Dermis microvascular lymphatic vessel endothelial cell (primary cell): ENCODE measurements at regions not wholly inside any gene's neighbourhood (a gene's known extent, or its start where the extent isn't known, plus 50 kb on each side); places are given as distances from the start of the nearest gene placed in this dataset.
A peak's percentile ranks its signal among the peaks of the same experiment; 100 is the strongest.

Source experiments
- DNase-seq, 2 donors: peaks; one replicate each; pipeline versions ENCODE4 v3.0.0 to v3.0.0-alpha.2; 2010; ENCODE audit warnings: low read depth in 2 of 2

DNA sequence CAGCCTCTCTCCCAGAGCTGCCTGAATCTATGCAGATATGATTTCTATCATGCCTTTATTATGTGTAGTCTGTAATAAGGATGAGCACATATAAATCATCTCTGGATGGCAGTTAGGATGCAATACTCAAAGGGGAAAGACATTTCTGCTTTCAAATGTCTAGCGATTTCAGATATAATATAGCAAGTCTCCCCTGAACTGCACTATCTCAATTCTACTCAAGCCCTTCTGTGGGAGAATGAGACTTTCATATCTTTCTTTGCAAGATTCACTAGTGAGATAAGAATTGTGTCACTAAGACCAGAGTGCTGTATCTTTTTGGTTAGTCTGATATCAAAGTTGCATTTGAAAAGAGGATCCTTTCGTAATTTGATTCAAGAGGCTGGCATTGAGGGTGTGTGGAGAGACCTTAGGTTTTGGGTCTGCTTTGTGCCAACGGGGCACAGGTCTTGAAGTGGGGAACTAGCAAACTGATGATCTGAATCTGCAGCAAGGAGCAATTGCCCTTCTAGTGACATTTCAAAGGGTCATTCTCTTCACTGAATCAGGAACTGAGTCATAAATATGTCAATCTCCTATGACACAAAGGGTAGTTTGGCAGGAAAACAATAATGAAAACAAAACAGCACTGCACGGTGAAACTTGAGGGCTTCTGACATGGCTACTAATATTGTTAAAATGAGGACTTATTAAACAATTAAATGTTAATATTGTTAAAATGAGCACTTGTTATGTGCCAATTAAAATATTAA is 305.5 kb upstream of the CLINT1 start:
- peak; percentile 15 to 55 for DNase-seq

DNA sequence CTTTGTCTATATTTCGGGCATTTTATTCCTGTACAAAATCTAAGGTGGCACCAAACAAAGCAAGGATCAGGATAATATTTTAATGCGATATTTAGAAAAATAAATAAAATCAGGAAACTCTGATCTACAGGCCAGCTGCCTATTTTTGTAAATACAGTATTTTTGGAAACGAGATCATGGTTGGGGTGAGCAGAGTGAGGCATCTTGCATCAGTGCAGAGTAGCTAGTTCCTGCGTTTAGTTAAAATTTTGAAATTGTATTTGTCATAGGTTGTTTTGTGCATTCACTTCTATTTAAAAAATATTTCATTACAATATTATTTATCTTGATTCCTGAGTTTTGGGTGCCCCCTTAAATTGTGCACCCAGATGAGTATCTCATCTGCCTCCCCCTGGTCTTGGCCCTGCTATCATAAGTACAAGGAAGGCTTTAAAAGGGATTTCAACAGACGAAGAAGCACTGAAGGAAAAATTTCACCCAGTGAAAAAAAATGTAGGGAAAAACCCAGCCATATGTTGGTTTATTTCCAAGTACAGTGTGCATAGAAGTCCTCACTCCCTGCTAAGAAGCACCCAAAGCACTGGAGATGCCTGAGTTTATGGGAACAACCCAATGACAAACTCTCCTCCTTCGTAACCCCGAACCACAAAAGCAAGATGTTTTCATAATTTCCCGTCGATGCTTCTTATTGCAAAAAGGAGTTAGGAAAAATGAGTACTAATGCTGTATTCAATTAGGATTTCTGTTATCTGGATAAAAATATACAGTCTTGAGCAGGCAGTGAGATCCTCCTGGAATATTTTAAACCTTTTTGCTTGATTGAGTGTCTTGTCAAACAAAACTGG is 304.7 kb upstream of the CLINT1 start:
- no peak for DNase-seq

DNA sequence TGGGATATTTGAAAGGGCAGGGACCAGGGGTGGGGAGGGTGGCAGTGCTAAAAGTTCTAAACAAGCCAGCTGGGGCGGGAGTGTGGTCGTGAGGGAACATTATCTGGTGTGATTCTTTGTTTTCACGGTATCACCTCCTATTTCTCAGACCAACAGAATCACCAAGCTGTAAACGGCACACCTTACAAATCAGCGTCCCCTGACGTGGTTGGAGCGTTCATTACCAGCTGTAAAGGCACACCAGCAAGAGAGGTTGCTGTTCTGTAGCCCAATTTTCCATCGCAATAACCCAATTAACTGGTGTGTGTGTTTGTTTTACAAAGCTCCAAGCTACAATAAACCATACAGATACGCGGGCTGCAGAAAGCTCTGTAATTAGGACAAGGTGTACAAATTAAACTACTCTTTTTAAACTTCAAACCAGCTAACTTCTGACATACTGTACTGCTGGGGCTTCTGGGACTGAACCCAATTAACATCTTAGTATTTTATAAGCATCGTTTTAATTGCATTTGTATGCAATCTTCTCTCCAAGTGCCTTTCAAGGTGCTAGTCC is 303.6 kb upstream of the CLINT1 start:
- DNase-seq: no peak

DNA sequence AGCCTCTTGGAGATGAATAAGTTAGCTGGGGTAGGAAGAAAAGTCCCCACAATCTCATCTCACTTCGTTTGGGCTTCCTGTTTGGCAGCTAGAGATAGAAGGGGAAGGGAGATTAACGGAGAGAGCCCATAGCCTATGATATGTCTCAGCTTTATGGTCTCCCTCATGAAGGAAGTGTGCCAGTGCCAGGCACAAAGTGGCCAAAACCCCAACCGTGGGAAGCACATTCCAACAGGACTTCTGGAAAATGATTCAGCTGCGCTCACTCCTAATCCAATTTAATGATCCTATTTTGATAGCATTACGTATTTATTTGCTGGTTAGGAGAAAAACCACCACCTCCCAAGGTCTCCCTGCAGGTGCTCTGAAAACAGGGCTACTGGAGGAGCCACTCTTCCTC is 303.1 kb upstream of the CLINT1 start:
- no peak for DNase-seq

DNA sequence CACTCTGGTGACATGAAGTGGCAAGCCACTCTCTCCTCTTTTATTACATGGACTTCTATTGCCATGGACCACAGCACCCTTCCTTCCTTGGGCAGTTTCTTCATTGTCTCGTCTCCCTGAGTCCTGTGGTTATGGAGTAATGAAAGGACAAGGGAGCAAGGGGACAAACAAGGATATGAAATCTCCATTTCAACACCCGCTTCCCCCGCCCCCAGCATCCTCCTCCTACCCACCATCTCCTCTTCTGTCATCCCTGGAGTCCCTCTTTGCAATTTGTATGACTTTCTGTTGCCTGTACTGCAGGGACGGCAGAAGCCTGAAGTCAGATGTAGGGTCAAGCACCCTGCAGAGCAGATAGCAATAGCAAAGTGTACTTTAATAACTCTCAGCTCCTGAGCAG is 300.7 kb upstream of the CLINT1 start:
- DNase-seq: no peak

DNA sequence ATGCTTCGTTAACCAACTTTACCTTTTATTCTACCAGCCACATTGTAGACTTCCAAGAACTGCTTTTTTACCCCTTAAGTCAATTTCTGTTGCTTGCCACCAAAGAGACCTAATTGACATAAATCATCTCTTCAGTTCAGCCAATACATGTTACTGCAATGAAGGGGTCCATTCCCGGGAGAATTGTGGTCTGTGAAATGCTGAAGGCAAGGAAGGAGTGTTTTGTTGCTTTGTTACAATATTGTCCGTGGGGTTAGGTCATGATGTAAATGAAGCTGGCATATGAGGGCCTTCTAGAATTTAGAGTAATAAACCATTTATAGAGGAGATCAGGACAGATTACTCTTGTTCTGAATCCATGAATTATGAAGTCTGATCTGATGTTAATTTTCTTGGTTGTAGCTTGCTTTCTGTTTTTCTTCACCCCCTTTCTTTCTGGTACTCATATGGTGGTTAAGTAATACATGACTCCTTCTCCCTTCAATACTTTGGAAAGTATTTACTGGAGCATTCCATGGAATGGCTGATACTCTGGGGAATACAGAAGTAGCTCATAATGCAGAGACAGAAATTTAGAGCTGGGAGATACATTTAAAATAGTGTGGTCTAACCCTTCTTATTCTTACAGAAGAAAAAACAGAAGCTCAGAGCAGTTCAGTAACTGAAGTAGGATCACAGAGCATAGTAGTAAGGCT is 297.0 kb upstream of the CLINT1 start:
- DNase-seq: no peak

DNA sequence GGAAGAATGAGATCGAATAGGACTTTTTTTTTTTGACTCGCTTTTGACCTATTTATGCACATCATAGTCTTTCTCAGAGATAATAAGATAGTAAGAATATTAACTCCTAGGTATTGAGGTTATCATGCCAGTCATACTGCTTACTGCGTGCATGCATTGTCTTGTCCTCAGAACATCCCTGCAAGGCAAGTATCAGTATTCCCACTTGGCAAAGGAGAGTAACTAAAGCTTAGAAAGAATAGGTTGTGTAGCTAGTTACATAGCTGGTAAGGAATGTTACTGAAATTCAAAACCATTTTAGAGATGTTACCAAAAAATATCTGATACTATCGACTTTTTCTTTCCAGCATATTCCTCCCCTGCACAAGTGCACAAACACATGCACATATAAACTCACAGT is 296.1 kb upstream of the CLINT1 start:
- DNase-seq: no peak

DNA sequence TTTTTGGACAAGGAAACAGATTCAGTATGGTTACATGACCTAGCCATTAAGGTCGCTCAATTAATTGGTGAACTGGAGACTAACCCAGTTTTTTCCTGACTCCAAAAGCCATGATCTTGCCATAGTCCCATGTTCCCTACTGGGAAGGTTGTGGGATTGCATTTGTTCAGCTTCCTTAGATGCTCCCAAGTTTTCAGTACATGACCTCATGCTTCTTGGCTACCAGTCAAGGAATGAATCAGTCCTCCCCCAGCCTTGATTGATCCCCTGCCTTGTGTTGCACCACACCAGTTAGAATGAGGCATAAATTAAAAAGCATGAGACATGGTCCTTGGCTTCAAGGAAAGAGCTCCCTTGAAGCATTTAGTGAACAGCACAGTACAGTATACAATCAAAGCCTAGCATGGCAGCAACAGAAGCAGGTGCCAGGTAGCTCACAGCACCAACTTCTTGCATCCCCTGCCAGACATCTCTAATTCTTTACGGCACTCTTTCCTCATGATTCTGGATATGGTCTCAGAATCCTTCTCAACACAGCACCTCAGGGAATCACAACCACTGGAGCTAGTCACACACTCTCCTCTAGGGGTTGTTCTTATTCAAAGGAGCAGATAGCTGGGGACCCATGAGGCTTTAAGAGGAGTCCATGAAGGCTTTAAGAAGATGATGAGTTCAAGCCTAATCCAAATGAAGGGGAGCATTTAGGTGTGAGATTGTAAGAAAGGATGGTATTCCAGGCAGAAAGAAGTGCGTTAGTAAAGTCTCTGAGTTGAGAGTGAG is 295.5 kb upstream of the CLINT1 start:
- DNase-seq: peak in 1 of 2 donors; percentile 51

DNA sequence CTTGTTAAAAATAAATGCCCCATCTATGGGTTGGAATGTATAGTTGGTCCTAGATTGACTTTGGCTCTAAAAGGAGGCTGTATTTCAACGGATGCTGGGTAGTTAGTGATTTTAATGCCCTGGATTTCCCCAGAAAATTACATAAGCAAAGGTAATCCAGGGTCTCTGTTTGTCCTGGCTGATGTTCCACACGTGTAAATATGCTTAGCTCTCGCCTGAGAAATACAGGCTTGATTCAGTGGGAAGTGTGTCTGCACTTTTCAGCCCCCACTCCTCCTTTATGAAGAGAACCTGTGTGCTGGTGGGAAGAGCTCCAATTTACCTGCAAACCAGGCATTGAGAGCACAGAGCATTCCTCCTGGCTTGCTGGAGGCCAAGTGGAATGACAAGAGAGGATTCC is 294.6 kb upstream of the CLINT1 start:
- DNase-seq: no peak

DNA sequence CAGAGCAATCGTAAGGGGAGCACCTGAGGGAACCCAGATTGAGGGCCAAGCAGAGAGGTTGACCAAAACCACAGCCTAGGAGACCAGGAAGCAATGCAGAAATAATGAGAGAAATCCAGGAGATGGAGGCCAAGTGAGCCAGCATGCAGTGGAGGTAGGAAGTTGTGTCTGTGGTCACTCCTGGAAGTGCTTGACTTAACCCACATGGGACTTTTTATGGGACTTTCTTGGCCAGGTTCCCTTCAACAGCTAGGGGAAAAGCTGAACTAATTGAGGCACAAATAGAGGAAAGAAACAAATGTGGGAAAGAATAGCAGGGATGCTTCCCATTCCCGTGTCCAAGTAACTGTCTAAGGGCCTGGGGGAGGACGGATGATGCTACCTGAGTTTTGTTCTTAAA is 293.2 kb upstream of the CLINT1 start:
- DNase-seq: no peak

DNA sequence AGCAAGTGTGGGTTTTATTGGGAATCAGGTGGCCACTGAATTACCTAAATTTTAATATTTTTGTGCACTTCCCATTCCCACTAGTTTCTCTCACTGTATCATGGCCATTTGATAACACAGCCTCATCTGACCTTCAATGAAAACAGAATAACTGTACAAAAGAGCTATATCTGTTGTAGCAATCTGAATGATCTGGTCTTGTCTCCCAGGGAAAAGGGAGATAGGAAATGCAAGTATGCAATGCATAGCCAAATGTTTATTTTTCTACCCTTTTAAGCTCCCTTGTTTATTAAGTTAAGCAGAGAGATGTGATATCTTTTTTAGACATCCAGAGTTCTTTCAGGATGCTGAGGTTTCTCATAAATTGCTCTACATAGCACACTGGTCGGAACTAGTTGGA is 288.3 kb upstream of the CLINT1 start:
- no peak for DNase-seq

DNA sequence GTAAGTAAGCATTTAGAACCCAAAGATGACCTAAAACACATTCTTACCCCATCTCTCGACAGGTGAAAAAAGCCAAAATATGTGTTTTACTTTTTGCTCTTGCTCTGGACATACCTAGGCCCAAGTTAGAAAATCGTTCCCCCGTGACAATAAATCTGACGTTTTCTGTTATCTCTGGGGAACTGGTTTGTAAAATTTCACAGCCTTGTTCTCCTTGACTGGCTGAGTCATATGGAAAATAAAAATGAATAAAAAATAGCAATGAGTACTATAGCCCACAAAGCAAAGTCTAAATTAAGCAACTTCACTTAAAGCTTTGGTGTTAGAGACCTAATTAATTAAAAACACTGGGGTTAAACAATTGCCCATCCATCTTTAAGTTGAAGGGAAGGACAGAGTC is 286.9 kb upstream of the CLINT1 start:
- DNase-seq: no peak

DNA sequence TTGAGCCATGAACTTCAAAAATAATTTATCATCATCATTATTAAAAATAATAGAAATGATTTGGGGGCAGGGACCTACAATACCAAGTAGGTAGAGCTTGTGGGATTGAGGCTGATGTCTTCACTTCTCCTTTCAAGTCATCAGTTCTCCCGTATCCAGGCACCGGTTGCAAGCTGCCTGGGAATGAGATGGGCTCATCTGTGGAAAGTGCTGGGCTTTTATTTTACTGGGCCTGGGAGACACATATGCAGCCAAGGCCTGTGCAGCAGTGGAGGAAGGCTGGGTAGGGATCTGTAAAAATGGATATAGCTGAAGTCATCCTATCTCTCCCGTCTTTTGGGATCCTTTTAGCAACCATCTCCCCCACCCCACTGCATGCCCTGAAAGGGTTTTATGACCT is 284.1 kb upstream of the CLINT1 start:
- no peak for DNase-seq

DNA sequence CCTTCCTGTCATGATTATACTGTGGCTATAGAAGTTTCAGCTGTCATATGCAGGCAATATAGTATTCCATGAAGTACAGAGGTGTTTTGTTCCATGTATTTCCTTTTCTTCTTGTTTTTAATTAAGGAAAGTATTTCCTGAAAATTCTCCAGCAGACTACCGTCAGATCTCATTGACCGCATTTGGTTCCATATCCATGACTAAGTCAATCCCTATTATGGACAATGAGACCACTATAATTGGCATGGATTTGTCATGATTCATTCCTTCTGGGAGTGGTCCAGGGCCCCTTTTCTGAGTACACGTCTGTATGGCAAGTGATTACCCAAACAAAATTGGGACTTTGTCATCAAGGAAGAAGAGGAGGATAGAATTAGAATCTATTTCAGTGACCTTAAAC is 283.2 kb upstream of the CLINT1 start:
- peak in 1 of 2 donors; percentile 37 for DNase-seq

DNA sequence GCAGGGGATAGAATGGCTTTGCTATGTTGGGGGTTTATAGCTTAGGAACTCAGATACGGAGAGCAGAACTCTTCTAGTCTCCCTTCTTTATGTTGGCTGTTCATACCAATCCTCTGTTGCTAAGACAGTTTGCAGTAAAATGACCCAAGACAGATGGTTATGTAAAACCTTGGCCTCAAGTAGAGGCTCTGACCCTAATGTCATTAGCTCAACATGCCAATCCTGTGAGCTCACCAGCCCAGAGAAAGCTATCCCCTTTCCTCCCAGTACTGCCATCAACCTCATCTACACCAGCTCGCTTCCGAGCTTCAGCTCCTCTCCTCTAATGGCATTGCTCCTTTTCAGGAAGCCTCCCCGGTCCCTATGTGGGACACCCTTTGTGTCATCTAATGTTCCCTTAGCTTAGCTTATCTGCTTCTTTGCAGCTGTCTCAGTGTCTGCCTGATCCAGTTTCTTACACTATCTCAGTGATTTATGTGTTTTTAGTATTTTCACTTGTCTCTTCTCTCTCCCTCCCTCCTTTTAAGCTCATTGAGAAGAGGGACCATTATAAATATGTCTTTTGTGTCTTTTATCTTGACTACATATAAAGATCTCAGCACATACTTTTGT is 281.3 kb upstream of the CLINT1 start:
- no peak for DNase-seq

DNA sequence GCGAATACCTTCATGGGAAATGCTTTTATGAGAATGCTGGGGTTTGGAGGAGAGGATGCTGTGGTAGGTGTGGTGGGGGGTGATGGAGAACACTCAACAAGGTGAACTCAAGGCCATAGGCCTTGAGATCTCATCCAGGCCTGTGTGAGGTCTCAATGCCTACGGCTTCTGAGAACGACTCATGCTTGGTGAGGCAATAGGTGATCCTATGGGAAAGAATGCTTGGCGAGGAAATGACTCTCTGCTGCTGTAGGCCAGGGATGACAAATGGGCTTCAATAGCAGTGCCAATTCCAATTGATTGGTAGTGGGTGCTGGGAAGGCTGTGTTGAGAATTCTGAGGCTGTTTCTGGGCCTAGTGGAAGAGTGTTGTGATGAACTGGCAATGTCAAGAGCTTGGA is 280.2 kb upstream of the CLINT1 start:
- DNase-seq: peak in 1 of 2 donors; percentile 12

DNA sequence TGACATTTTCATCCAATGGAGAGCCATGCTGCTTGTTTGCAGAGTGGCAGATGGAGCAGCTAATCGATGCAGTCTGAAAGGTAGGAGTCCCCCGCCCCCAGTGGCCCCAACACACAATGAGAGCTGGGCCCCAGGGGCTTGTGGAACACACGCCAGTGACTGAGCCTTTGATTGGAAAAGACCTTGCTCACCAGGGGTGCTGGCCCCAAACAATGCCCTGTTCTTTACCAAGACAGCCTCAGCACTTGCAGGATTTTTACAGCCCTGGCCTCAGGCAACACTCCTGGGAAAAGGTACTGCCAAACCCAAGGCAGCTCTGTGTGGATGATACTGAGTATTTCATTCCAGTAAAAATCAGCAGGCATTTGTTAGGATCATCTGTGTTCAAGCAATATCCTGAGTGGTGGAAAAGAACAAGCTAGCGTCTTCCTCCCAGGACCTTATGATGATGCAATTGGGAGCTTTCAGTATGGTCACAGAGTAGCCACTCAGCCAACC is 276.8 kb upstream of the CLINT1 start:
- DNase-seq: no peak

DNA sequence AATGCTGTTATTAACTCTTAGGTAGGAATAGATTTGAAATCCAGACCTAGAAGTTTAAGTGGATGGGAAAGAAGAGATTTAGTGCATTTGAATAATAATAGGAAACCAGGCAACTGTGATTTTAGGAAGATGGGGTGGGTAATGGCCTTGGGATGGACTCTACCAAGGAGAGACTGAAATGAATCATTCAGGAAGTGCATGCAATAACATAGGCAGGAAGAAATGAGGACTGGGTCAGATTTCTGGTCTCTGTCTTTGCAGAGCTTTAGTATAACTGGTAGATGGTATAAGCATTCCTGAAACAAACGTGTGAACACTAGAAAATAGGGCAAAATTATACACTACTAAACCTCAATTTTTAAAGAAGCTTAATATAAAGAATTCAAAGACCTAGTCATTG is 274.4 kb upstream of the CLINT1 start:
- DNase-seq: peak; percentile 7 to 87

DNA sequence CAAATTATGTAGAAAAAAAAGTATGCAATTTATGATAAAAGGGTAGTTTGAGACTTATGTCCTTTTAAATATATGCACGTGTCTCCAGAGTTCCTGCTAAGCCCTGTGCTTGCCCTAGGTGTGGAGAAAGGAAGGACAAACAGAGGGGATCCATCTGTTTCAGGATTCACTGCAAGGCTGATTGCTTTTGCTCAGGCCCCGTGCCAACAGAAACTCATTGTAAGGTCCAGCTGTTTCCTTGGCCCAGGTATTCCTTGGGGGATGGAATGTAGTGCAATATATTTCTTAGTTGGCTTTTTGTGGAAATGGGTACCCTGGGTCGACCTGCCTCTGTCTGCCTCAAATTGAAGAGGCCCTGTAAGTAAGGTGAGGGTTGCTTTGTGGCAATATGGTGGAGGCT is 268.6 kb upstream of the CLINT1 start:
- peak in 1 of 2 donors; percentile 21 for DNase-seq
